ENCODE measurements at regions not wholly inside any gene's neighbourhood (a gene's known extent, or its start where the extent isn't known, plus 50 kb on each side); places are given as distances from the start of the nearest gene placed in this dataset.

DNA sequence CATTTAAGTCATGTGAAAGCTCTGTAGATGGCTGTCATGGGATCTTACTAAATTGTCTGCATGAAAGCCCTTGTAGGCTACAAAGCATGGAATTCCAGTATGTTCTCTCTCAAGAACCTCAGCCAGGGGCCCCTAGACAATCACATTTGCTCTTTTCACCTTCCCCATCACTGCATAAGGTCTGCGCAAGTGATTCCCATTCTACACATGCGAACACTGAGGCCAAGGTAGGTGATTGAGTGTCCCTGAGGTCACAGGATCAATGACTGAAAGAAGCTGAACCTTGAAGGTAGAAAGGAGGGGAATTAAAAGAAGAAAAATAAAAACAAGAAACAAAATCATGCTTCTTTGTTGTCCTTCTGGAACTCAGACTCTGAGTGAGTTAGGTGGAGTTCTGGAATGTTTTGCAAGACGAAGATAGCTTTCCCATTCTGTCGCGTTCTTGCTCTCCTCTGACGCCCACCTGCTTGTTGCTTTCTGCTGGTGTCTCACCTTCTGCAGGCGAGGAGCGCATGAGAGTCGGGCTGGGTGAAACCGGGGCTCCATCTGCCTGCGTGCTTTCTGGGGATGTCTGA, 79.9 kb downstream of the SPRING1 start:
- TF ChIP-seq, protein P1, sequence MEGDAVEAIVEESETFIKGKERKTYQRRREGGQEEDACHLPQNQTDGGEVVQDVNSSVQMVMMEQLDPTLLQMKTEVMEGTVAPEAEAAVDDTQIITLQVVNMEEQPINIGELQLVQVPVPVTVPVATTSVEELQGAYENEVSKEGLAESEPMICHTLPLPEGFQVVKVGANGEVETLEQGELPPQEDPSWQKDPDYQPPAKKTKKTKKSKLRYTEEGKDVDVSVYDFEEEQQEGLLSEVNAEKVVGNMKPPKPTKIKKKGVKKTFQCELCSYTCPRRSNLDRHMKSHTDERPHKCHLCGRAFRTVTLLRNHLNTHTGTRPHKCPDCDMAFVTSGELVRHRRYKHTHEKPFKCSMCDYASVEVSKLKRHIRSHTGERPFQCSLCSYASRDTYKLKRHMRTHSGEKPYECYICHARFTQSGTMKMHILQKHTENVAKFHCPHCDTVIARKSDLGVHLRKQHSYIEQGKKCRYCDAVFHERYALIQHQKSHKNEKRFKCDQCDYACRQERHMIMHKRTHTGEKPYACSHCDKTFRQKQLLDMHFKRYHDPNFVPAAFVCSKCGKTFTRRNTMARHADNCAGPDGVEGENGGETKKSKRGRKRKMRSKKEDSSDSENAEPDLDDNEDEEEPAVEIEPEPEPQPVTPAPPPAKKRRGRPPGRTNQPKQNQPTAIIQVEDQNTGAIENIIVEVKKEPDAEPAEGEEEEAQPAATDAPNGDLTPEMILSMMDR (conservative IDR thresholded peaks at IDR 0.05 in 1 of 2, IDR thresholded peaks at IDR 0.05 in 1 of 2; ENCODE audit: low read depth in 1 of 2, low read length in 2 of 2): peak in 1 of 2 donors; percentile 4
- no peak for TF ChIP-seq EZH2 (IDR thresholded peaks at IDR 0.05; ENCODE audit: low read length, missing control alignments)

Data from fibroblast of lung (primary cell).